ENCODE measurements at regions not wholly inside any gene's neighbourhood (a gene's known extent, or its start where the extent isn't known, plus 50 kb on each side); places are given as distances from the start of the nearest gene placed in this dataset.

GRCh38 chr2:5898667-5899066 lies 206.5 kb downstream of the SOX11 start:
- TF ChIP-seq CTCF (IDR thresholded peaks at IDR 0.05; ENCODE audit: poor library complexity, severe bottlenecking) (no peak), SMC3 (conservative IDR thresholded peaks at IDR 0.05; ENCODE audit: poor library complexity) (no peak), EZH2 (IDR thresholded peaks at IDR 0.05; ENCODE audit: borderline replicate concordance, insufficient read depth, low read length, poor library complexity, severe bottlenecking) (no peak), TAF1 (IDR thresholded peaks at IDR 0.05; ENCODE audit: low read depth) (no peak), EP300 (conservative IDR thresholded peaks at IDR 0.05; ENCODE audit: poor library complexity, severe bottlenecking) (no peak), RAD21 (conservative IDR thresholded peaks at IDR 0.05) (no peak), REST (IDR thresholded peaks at IDR 0.05; ENCODE audit: borderline replicate concordance) (no peak), POLR2AphosphoS5 (IDR thresholded peaks at IDR 0.05) (no peak), MXI1 (conservative IDR thresholded peaks at IDR 0.05; ENCODE audit: poor library complexity, severe bottlenecking) (no peak)
- H3K4me3 ChIP-seq (ENCODE audit: low read length) = no peak overlapping the region
- H3K27ac ChIP-seq (ENCODE audit: low read length) = no peak overlapping the region

GRCh38 chr2:5905661-5906060 lies 213.5 kb downstream of the SOX11 start:
- no peak overlapping the region for H3K9ac ChIP-seq (ENCODE audit: low read length)
- no peaks in the 10 kb centered on the region for H4K20me1 ChIP-seq (ENCODE audit: insufficient read depth)
- H3K27me3 ChIP-seq (ENCODE audit: insufficient read depth, low read depth, low read length) = no peaks in the 10 kb centered on the region
- no peaks in the 10 kb centered on the region for H3K79me2 ChIP-seq (replicated peaks; ENCODE audit: insufficient read depth, low read length)
- H3K4me2 ChIP-seq (ENCODE audit: low read length) = no peak overlapping the region
- no peaks in the 10 kb centered on the region for H3K9me2 ChIP-seq (ENCODE audit: insufficient read depth, low read length)
- H2AFZ ChIP-seq (ENCODE audit: low read depth, low read length) = no peak overlapping the region
- no peaks in the 10 kb centered on the region for H3K36me3 ChIP-seq (ENCODE audit: insufficient read depth, low read length)
- no peak for TF ChIP-seq EP300 (conservative IDR thresholded peaks at IDR 0.05; ENCODE audit: poor library complexity, severe bottlenecking)
- TF ChIP-seq TAF1 (IDR thresholded peaks at IDR 0.05; ENCODE audit: low read depth) = no peak
- no peak for TF ChIP-seq EZH2 (IDR thresholded peaks at IDR 0.05; ENCODE audit: borderline replicate concordance, insufficient read depth, low read length, poor library complexity, severe bottlenecking)
- TF ChIP-seq POLR2AphosphoS5 (IDR thresholded peaks at IDR 0.05) = no peak
- TF ChIP-seq REST (IDR thresholded peaks at IDR 0.05; ENCODE audit: borderline replicate concordance) = no peak
- H3F3A ChIP-seq (ENCODE audit: insufficient read depth, low read length, poor library complexity, severe bottlenecking) = no peaks in the 10 kb centered on the region
- no peaks in the 10 kb centered on the region for H3K9me3 ChIP-seq (ENCODE audit: low read length)
- no peak overlapping the region for H3K4me3 ChIP-seq (ENCODE audit: low read length)
- no peak overlapping the region for H3K27ac ChIP-seq (ENCODE audit: low read length)

More at GRCh38 chr2:5898667-5899066, 206.5 kb downstream of the SOX11 start:
- Histone ChIP-seq H3K9ac (ENCODE audit: low read length) (no peak overlapping the region), H3K4me2 (ENCODE audit: low read length) (no peak overlapping the region), H3K9me2 (ENCODE audit: insufficient read depth, low read length) (no peaks in the 10 kb centered on the region), H3K79me2 (replicated peaks; ENCODE audit: insufficient read depth, low read length) (no peaks in the 10 kb centered on the region), H3F3A (ENCODE audit: insufficient read depth, low read length, poor library complexity, severe bottlenecking) (no peaks in the 10 kb centered on the region), H4K20me1 (ENCODE audit: insufficient read depth) (no peaks in the 10 kb centered on the region), H3K9me3 (ENCODE audit: low read length) (no peaks in the 10 kb centered on the region), H3K27me3 (ENCODE audit: insufficient read depth, low read depth, low read length) (no peaks in the 10 kb centered on the region), H3K36me3 (ENCODE audit: insufficient read depth, low read length) (no peaks in the 10 kb centered on the region), H2AFZ (ENCODE audit: low read depth, low read length) (no peak overlapping the region)

Measured in neural cell (in vitro differentiated cells).